Right lobe of liver (tissue), 6 donors: ENCODE measurements at regions not wholly inside any gene's neighbourhood (a gene's known extent, or its start where the extent isn't known, plus 50 kb on each side); places are given as distances from the start of the nearest gene placed in this dataset.

Experiments used
- ATAC-seq, 4 donors: fragments of 200-7000 bp; cut with Tn5 transposase; one replicate each; pipeline ENCODE4 v1.9.1; 2020; ENCODE audit warnings: mild to moderate bottlenecking in 4 of 4, moderate library complexity in 4 of 4
- DNase-seq, 3 donors: peaks; one replicate each; pipeline ENCODE4 v3.0.0-alpha.2; 2020
- H3K27ac ChIP-seq, 3 donors: fragments of 200-600 bp; one replicate each; pipeline ENCODE4 v1.8.0; 2022
- H3K27me3 ChIP-seq, 2 donors: fragments of 200-600 bp; one replicate each; pipeline ENCODE4 v1.8.0; 2022
- H3K36me3 ChIP-seq, 4 donors: fragments of 200-600 bp; sonication (generic) in 1 of 4; one replicate each; pipeline versions ENCODE4 v1.5.1 to v1.8.0; 2017 to 2022; ENCODE audit warnings: control low read depth in 1 of 4
- H3K4me1 ChIP-seq, 4 donors: fragments of 200-600 bp; sonication (generic) in 1 of 4; one replicate each; pipeline versions ENCODE4 v1.5.1 to v1.8.0; 2017 to 2022; ENCODE audit warnings: control low read depth in 1 of 4
- H3K4me3 ChIP-seq, 3 donors: fragments of 200-600 bp; one replicate each; pipeline ENCODE4 v1.8.0; 2022
- H3K9me3 ChIP-seq, 4 donors: fragments of 200-600 bp; sonication (generic) in 1 of 4; one replicate each; pipeline versions ENCODE4 v1.5.1 to v1.8.0; 2017 to 2022; ENCODE audit warnings: control low read depth in 1 of 4
- POLR2A ChIP-seq: fragments of 450-650 bp; IDR thresholded peaks from one replicate; pipeline ENCODE4 v1.6.1; 2017; ENCODE audit warnings: antibody characterized with exemption, mild to moderate bottlenecking
- WGBS: methylation state at CpG from one replicate; pipeline ENCODE4 v1.1.6; 2018; ENCODE audit warnings: low coverage, low lambda C conversion rate; ENCODE audit not compliant: insufficient coverage; ENCODE audit errors: missing lambda C conversion rate; 5-methylcytosine and 5-hydroxymethylcytosine counted together
- intact Hi-C, 2 donors: fragments of 100-400 bp; cut with DNase I; formaldehyde crosslinking; loops; one replicate each; pipeline versions ENCODE4 v1.11.2 to v1.14.1; 2022
- TF ChIP-seq, protein P1 (sequence below), 4 donors: fragments of 200-600 bp in 3 of 4; fragments of 450-650 bp in 1 of 4; IDR thresholded peaks; one replicate each; pipeline versions ENCODE4 v1.5.1 to v1.8.0; 2016 to 2022; ENCODE audit warnings: antibody characterized with exemption in 4 of 4, mild to moderate bottlenecking in 2 of 4
- donor health status: DM: no; HTN: yes; CAD: no.
- donor health status: DM: no; HTN: no; CAD: no.
- donor health status: DM: no; HTN: no; CAD: no.
- donor health status: DM: no; HTN: yes; CAD: no.
- donor health status: DM: no; HTN: yes; CAD: no.

DNA sequence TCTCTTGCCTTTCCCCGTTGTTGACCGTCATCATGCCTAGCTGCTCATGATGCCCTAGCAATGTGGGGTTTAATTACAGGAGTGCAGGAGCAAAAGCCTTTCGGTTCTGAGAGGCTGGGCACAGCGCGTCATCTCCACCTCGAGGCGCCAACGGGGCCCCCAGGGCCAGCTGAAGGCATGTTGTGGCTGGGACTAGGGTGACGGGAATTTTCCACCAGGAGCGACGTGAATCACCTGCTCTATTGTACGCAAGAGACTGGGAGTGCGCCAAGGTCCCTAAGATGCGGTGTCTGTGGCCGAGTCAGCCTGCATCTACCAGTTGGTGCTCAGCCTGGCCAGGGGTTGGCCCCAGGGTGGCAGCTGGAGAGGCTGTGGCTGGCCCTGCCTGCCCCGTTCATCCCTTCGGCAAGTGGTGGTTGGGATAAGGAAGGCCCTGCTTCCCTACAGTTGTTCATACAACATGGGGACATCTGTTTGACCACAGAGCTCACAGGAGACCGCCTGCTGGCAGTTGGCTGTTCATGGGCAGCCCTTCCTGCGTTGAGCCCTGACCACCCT, 1175.6 kb downstream of the BRD1 start:
- TF ChIP-seq POLR2A, result no peak
- TF ChIP-seq, protein P1, sequence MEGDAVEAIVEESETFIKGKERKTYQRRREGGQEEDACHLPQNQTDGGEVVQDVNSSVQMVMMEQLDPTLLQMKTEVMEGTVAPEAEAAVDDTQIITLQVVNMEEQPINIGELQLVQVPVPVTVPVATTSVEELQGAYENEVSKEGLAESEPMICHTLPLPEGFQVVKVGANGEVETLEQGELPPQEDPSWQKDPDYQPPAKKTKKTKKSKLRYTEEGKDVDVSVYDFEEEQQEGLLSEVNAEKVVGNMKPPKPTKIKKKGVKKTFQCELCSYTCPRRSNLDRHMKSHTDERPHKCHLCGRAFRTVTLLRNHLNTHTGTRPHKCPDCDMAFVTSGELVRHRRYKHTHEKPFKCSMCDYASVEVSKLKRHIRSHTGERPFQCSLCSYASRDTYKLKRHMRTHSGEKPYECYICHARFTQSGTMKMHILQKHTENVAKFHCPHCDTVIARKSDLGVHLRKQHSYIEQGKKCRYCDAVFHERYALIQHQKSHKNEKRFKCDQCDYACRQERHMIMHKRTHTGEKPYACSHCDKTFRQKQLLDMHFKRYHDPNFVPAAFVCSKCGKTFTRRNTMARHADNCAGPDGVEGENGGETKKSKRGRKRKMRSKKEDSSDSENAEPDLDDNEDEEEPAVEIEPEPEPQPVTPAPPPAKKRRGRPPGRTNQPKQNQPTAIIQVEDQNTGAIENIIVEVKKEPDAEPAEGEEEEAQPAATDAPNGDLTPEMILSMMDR (IDR thresholded peaks at IDR 0.05), result no peak
- Histone ChIP-seq H3K36me3 (no peaks in the 10 kb centered on the region), H3K27me3 (no peaks in the 10 kb centered on the region), H3K4me3 (no peak overlapping the region), H3K9me3 (no peaks in the 10 kb centered on the region), H3K27ac (no peak overlapping the region), H3K4me1 (no peaks in the 10 kb centered on the region)
- 80% methylated on average over 3 of the region's 19 CpGs for WGBS
- ATAC-seq, result no peak
- intact Hi-C loops, result no loop called here
- DNase-seq, result no peak

DNA sequence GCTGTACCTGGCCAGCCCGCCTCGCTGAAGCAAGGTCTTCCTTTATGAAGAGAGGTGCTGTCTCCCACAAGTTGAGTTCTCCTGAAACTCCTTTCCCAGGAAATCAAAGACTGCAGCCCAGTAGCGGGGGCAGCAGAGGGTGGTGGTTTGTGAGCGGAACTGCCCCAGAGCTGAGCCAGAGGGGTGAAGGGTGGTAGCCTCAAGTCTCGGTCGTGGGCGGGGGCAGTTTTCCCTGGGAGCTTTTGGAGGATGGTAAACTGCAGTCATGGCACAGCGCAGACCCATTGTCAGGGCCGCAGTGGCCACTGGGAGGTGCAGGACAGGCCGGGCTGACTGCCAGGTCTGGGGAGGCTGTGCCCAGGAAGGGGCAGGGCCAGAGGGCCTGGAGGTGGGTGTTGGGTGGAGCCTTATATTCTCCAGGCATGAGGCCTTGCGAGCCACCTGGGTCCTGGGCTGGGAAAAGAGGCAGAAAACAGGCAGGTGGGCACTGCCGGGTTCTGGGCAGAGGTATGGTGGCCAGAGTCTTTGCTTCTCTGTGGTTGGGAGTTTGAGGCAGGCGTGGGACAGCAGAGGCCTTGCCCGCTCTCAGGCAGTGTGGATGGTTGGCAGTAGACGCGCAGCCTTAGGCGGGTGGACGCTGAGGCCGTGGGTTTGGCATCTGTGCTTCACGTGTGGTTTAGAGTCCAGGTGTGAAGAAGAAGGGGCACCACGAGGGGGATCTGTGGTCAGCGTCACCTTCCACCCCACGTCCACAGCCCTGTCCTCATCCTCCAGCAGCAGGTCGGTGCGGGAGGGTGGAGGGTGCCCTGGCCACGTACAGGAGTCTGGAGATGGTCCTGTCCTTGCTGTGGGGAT, 1176.4 kb downstream of the BRD1 start:
- Histone ChIP-seq H3K9me3 (no peaks in the 10 kb centered on the region), H3K36me3 (no peaks in the 10 kb centered on the region), H3K4me3 (no peak overlapping the region), H3K27ac (no peak overlapping the region), H3K27me3 (no peaks in the 10 kb centered on the region), H3K4me1 (no peaks in the 10 kb centered on the region)
- intact Hi-C loops, result no loop called here
- no peak for TF ChIP-seq POLR2A
- ATAC-seq (peak in 1 of 4 donors; percentile 13), DNase-seq (no peak)
- 61% methylated on average over 5 of the region's 26 CpGs for WGBS

DNA sequence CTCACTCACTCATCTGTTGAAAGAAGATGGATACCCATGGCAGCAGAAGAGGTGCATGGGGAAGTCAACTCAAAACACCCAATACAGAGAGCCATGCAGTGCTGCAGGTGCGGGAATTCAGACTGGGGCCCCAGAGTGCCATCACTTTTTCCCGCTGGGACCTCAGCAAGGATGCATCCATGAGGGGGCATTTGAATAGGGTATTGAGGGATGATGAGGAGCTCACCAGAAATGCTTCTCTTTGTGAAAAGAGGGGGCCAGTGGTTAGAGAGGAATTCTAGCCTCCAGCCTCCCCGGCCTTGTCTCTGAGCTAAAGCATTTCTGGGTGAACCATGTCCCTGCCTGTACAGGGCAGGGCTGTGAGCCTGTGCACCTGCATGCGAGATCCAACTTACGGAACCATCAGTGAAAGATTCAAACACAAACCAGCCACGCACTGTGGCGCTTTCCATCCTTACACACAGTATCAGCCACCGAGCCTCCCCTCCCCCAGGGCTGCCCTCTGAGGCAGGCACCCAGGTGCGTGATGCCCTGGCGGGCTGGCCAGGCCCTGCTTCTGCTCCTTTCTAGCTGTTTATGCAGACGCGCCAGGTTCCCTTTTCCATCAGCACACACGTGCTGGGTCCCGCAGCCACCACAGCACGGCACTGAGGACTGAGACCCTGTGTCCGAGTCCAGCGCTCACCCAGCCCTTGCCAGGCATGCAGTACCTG, 1177.2 kb downstream of the BRD1 start:
- Histone ChIP-seq H3K36me3 (no peaks in the 10 kb centered on the region), H3K9me3 (no peaks in the 10 kb centered on the region), H3K4me3 (no peak overlapping the region), H3K27me3 (no peaks in the 10 kb centered on the region), H3K4me1 (no peaks in the 10 kb centered on the region), H3K27ac (no peak overlapping the region)
- intact Hi-C loops, result no loop called here
- 73% methylated on average over 3 of the region's 17 CpGs for WGBS
- DNase-seq (no peak), ATAC-seq (no peak)
- TF ChIP-seq, protein P1 (IDR thresholded peaks at IDR 0.05), result no peak

DNA sequence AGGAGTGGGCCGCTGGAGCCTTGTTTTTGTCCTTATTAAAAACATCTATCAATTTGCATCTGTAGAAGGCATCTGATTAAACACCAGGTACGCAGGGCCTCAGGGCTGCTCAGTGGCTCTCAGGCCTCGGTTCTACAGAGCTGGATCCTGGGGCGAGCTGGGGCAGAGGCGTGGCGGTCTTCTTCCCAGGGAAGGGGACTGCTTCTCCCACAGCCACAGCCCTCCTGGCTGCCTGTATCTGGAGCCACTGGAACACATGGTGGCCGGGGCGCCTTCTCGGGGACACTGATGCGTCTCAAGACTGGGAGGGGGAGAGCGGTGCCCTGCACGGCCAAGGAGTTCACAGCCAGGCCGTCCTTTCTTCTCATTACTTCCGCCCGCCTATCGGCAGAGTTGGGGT, 1178.2 kb downstream of the BRD1 start:
- Histone ChIP-seq H3K36me3 (no peaks in the 10 kb centered on the region), H3K27me3 (no peaks in the 10 kb centered on the region), H3K27ac (no peak overlapping the region), H3K4me3 (no peak overlapping the region), H3K4me1 (no peaks in the 10 kb centered on the region), H3K9me3 (no peaks in the 10 kb centered on the region)
- no peak for DNase-seq
- 55% methylated on average over 10 of the region's 16 CpGs for WGBS
- intact Hi-C loops, result no loop called here
- TF ChIP-seq POLR2A, result no peak
- TF ChIP-seq, protein P1 (IDR thresholded peaks at IDR 0.05), result no peak
- no peak for ATAC-seq

DNA sequence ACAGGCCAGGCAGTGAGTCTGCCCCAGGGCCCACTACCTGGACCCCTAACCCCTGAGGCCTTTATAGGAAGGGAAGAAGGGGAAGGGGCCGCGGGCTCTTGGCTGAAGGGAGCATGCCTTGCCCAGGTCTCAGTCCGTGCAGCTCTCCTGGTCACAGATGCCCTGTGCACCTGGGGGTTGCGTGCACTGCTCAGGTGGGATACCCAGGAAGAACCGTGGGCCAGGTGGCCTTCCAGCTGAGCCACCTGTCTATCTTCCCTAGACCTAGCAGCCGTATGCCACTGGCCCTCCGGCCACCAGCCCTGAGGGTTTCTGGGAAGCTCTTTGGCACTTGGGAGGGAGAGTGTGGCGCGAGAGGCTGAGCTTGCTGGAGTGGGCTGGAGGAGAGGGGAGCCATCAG, 1178.6 kb downstream of the BRD1 start:
- H3K27ac ChIP-seq, result no peak overlapping the region
- no peak overlapping the region for H3K4me3 ChIP-seq
- no peaks in the 10 kb centered on the region for H3K4me1 ChIP-seq
- TF ChIP-seq POLR2A, result no peak
- TF ChIP-seq, protein P1 (IDR thresholded peaks at IDR 0.05), result no peak
- 40% methylated on average over 1 of the region's 9 CpGs for WGBS
- ATAC-seq (no peak), DNase-seq (no peak)
- H3K9me3 ChIP-seq, result no peaks in the 10 kb centered on the region
- H3K27me3 ChIP-seq, result no peaks in the 10 kb centered on the region
- H3K36me3 ChIP-seq, result no peaks in the 10 kb centered on the region
- intact Hi-C loops, result no loop called here
